CD4-positive, alpha-beta T cell treated with Interleukin-17A for 4 hours (primary cell): ENCODE measurements at regions not wholly inside any gene's neighbourhood (a gene's known extent, or its start where the extent isn't known, plus 50 kb on each side); places are given as distances from the start of the nearest gene placed in this dataset.
"Not testable (repeated sequence)": the region's sequence is repeated elsewhere in the genome, so short reads cannot be mapped to it uniquely, and the experiment has no call there.

Experiments used
- DNase-seq: peaks from one replicate; pipeline ENCODE4 v3.0.0-alpha.2; 2020; ENCODE audit warnings: mixed read lengths

DNA sequence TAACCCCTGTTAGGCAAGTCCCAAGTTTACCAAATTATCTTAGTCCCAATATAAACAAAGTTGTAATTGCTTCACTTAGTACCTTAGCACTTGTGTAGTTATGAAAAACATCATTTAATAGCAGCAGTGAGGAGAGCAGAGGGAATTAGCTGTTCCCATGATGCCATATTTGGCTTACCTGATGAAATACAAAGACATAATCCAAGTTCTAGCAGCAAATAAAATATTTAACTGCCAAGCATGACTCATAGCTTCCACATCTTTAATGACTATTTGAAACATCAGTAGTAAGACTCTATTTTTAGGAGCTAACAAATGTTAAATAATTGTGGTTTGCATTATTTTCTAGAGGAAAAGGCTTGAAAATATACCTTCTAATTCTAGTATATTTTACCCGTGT is 94.0 kb upstream of the MCHR2 start:
- no peak for DNase-seq

DNA sequence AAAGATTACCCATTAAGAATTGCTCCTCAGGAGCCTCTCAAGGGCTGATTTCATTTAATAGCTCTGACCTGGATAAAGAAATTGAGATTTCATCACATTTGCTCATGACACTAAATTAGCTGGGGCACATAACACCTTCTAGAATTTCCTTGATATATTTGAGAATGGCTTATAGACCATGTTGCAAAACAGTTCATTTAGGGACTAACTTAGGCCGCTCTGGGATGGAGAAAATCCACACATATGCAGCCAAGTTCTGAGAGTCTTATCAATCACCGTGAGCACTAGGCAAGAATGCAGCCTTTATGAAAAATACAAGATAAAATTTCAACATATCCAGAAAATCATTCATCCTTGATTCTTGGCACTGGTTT is 91.0 kb upstream of the MCHR2 start:
- no peak for DNase-seq

DNA sequence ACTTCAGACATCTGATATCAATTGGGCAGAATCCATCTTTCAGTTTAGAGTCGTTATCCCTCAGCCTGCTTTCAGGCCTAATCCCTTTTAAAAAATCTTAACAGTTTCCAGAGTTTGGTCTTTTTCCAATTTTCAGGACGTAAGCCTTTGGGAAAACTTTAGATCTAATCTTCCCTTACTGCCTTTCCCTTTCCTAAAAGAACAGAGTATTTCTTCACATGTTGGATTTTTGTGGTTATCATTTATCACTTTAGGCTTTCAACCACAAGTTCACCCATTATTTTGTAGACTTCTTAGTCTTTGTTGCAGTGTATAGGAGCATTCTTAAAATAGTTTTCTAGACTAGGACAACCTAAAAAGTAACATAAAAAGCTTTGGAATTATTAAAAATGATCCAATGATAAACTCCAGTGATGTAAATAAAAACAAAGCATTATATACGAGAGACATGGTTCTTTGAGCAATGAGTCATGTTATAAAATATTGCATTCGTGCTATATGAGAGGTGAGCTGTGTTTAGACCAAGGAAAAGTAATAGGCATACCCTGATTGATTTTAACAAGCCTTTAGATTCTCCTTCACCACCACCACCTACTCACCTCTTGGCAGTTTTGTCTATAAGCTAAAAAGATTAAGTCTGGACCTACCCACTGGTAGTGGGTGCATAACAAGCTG is 90.4 kb upstream of the MCHR2 start:
- no peak for DNase-seq

DNA sequence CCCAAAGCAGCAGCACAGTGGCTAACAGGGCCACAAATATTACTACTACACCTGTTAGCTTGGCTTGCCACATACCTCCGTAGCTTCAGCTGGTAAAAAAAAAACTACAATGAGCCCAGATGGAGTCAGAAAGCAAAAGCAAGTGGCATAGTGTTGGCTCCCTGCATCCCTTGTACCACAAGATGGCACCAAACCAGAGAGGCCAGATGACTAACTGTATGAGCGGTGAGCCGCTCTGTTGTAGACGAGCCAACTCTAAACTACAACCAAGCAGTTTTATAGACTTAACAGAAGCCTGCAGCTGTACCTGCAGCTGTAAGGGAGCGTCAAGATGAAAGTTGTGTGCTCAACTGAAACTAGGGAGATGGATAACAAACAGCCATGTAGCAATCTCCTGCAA is 84.5 kb upstream of the MCHR2 start:
- no peak for DNase-seq

DNA sequence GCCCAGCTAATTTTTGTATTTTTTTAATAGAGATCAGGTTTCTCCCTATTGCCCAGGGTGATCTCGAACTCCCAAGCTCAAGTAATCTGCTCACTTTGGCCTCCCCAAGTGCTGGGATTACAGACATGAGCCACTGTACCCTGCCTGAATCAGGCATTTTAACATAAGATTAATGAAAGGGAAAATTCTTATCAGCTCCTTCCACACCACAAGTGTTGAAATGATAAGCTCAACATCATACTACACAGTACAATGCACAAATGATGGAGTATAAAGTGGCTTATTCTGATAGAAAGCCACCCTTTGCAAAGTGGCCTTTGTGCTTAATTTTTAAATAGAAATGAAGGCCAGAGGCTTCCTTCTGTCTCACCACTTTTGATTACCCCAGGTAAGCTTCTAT is 71.3 kb upstream of the MCHR2 start:
- DNase-seq = no peak

DNA sequence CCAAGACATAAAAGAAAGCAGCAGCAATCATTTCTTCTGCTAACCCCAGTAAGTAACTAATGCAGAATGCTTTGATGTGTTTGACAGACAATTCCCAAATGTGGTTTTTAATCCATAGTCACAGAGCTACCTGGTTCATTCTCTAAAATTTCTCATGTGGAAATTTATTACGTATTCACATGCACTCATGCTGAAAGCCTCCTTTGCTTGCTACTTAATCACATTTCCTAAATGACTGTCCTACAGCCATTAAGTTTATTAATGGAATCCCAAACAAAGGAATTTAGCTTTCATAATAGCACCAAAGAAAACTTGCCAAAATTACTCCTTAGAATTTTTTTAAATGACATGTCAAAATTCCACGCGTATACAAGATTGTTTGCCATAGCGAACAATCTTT is 68.6 kb upstream of the MCHR2 start:
- no peak for DNase-seq

DNA sequence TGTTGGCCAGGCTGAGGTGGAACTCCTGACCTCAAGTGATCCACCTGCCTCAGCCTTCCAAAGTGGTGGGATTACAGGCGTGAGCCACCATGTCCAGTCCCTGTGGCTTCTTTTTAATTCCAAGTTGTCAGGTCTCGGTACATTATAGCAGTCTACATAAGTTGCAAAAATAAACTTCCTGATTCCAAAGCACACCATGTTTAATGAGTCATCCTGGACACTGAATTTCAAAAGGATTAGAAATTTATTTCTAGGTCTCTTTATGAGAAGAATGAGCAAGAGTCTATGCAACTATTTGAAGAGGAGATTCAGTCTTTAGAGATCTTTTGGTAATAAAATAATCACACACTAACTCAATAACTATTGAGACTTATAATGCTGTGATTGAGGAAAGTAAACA is 63.9 kb upstream of the MCHR2 start:
- DNase-seq = no peak

DNA sequence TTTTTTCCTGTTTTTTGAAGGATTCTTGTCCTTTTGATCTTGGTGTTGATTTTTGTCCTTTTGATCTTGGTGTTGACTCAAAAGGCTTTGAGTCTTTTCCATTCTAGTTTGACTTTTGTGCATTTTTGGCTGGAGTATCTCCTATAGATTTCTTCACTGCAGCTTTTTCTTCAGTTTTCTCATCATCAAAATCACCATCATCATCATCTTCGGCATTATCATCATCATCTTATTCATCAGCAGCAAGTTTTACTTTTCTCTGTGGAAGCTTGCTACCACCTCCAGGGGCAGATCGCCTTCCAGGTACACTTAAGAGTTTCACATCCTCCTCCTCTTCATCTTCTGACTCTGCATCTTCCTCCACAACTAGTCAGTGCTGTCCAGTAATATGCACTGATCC is 56.5 kb upstream of the MCHR2 start:
- no peak for DNase-seq

DNA sequence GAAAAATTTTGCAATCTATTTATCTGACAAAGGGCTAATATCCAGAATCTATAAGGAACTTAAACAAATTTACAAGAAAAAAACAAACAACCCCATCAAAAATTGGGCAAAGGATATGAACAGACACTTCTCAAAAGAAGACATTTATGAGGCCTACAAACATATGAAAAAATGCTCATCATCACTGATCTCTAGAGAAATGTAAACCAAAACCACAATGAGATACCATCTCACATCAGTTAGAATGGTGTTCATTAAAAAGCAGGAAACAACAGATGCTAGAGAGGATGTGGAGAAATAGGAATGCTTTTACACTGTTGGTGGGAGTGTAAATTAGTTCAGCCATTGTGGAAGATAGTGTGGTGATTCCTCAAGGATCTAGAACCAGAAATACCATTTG is 49.9 kb upstream of the MCHR2 start:
- not testable (repeated sequence) for DNase-seq
